MM.1S (cell line): ENCODE measurements at regions not wholly inside any gene's neighbourhood (a gene's known extent, or its start where the extent isn't known, plus 50 kb on each side); places are given as distances from the start of the nearest gene placed in this dataset.

Experiments
- EZH2 ChIP-seq: fragments of 300-600 bp; sonication (generic); optimal IDR thresholded peaks from 2 replicates; pipeline ENCODE3; 2017; ENCODE audit warnings: low read depth, mild to moderate bottlenecking, antibody characterized with exemption, low read length, mixed read lengths
- EZH2phosphoT487 ChIP-seq: fragments of 300-600 bp; sonication (generic); IDR thresholded peaks from 2 replicates; pipeline ENCODE4 v1.6.1; 2018; ENCODE audit warnings: antibody characterized with exemption, low read length
- TF ChIP-seq, protein P1 (sequence below): fragments of 300-600 bp; sonication (generic); IDR thresholded peaks from 2 replicates; pipeline ENCODE4 v1.5.1; 2016; ENCODE audit warnings: antibody characterized with exemption, low read length, mixed read lengths

DNA sequence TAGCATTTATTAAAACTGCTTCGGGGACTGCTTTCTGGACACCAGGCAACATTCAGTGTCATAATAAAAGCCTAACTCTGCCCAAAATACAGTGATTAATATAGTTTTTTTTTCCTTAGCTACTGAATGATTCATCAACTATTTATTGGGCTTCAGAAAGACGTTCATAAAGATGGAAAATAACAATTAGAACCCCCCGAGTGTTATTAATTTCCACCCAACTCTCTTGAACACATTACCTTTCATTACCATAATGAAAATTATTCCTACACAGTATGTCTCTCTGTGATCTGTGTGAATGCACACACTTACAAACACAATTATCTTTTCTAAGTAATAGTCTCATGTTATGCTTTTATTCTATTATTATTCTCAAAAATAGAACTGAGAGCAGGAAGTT is 473.0 kb downstream of the ADAMTS20 start:
- TF ChIP-seq, protein P1, sequence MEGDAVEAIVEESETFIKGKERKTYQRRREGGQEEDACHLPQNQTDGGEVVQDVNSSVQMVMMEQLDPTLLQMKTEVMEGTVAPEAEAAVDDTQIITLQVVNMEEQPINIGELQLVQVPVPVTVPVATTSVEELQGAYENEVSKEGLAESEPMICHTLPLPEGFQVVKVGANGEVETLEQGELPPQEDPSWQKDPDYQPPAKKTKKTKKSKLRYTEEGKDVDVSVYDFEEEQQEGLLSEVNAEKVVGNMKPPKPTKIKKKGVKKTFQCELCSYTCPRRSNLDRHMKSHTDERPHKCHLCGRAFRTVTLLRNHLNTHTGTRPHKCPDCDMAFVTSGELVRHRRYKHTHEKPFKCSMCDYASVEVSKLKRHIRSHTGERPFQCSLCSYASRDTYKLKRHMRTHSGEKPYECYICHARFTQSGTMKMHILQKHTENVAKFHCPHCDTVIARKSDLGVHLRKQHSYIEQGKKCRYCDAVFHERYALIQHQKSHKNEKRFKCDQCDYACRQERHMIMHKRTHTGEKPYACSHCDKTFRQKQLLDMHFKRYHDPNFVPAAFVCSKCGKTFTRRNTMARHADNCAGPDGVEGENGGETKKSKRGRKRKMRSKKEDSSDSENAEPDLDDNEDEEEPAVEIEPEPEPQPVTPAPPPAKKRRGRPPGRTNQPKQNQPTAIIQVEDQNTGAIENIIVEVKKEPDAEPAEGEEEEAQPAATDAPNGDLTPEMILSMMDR = no peak
- TF ChIP-seq EZH2 (no peak), EZH2phosphoT487 (no peak)
